HCT116 (cell line): ENCODE measurements at regions not wholly inside any gene's neighbourhood (a gene's known extent, or its start where the extent isn't known, plus 50 kb on each side); places are given as distances from the start of the nearest gene placed in this dataset.

Experiments used
- ATAC-seq: fragments of 200-7000 bp; cut with Tn5 transposase; 2 replicates; pipeline ENCODE4 v1.9.1; 2020; ENCODE audit warnings: mild to moderate bottlenecking, moderate library complexity
- BruUV-seq: library from RNA; stranded (reverse); fragments of 400-500 nt; replicated peaks from 2 replicates; lab custom pipeline; 2021; lab: Mats Ljungman, UMichigan
- CTCF ChIA-PET: fragments of 300-600 bp; sonication (Branson Sonifier 250); formaldehyde crosslinking; loops from one replicate; lab custom pipeline; 2021; ENCODE audit warnings: antibody characterized with exemption; lab: Charles Lee
- POLR2A ChIA-PET: fragments of 300-600, 350-600 bp; sonication (Branson Sonifier 250); formaldehyde crosslinking; loops from one replicate; lab custom pipeline; 2021; ENCODE audit warnings: antibody characterized with exemption; lab: Charles Lee
- RAD21 ChIA-PET, 2 experiments: fragments of 300-600 bp; sonication (Branson Sonifier 250); formaldehyde crosslinking; loops; one replicate each; lab custom pipeline; 2023; ENCODE audit warnings: low total read pairs in 2 of 2; ENCODE audit not compliant: uncharacterized antibody in 2 of 2, unreplicated experiment in 2 of 2, low non-redundant PET in 1 of 2; lab: Charles Lee
- DNase-seq: peaks from one replicate; pipeline ENCODE4 v3.0.0-alpha.2; 2010; ENCODE audit warnings: low read depth, low spot score
- H2AFZ ChIP-seq: fragments of 200-600 bp; shearing (Covaris generic), sonication (generic); 2 replicates; pipeline ENCODE4 v1.6.1; 2017; ENCODE audit warnings: low read depth, mixed run types, mixed read lengths, antibody characterized with exemption, low read length; ENCODE audit not compliant: poor library complexity, severe bottlenecking
- H3K27ac ChIP-seq: 2 replicates; pipeline ENCODE4 v1.5.1; 2012; ENCODE audit warnings: low read depth, low read length
- H3K27me3 ChIP-seq: fragments of 200-600 bp; sonication (generic); 2 replicates; pipeline ENCODE4 v1.6.1; 2016; ENCODE audit warnings: mixed run types, low read length, mixed read lengths; ENCODE audit not compliant: insufficient read depth
- H3K36me3 ChIP-seq, 2 experiments: fragments of 200-500 bp in 1 of 2; fragments of 200-600 bp in 1 of 2; sonication (Bioruptor generic) in 1 of 2; sonication (generic) in 1 of 2; 2 replicates each; pipeline versions ENCODE4 v1.5.1 to v1.6.1; 2014 to 2016; ENCODE audit warnings: low read length in 2 of 2, inconsistent platforms in 1 of 2, mixed read lengths in 1 of 2, mixed run types in 1 of 2; ENCODE audit not compliant: insufficient read depth in 2 of 2, control insufficient read depth in 1 of 2
- H3K4me1 ChIP-seq, 2 experiments: fragments of 200-600 bp in 1 of 2; sonication (generic) in 1 of 2; 2 replicates each; pipeline versions ENCODE4 v1.5.1 to v1.6.1; 2012 to 2017; ENCODE audit warnings: low read length in 2 of 2, inconsistent platforms in 1 of 2, mild to moderate bottlenecking in 1 of 2, mixed read lengths in 1 of 2, mixed run types in 1 of 2, moderate library complexity in 1 of 2; ENCODE audit not compliant: insufficient read depth in 2 of 2, control insufficient read depth in 1 of 2
- H3K4me2 ChIP-seq: fragments of 200-600 bp; sonication (generic); 2 replicates; pipeline ENCODE4 v1.6.1; 2017; ENCODE audit warnings: mixed run types, low read length, mixed read lengths
- H3K4me3 ChIP-seq, 2 experiments: fragments of 200-600 bp in 1 of 2; sonication (generic) in 1 of 2; replicated peaks in 1 of 2; 2 replicates each; pipeline ENCODE4 v1.5.1; 2011 to 2016; ENCODE audit warnings: low read length in 2 of 2, control low read depth in 1 of 2, low read depth in 1 of 2, mild to moderate bottlenecking in 1 of 2, mixed read lengths in 1 of 2, mixed run types in 1 of 2
- H3K79me2 ChIP-seq: fragments of 200-600 bp; sonication (generic); 2 replicates; pipeline ENCODE4 v1.6.1; 2017; ENCODE audit warnings: mild to moderate bottlenecking, mixed run types, low read length, moderate library complexity, mixed read lengths; ENCODE audit not compliant: insufficient read depth
- H3K9ac ChIP-seq: fragments of 200-600 bp; sonication (generic); 2 replicates; pipeline ENCODE4 v1.6.1; 2016; ENCODE audit warnings: low read length, mixed read lengths
- H3K9me2 ChIP-seq: fragments of 200-600 bp; sonication (generic), shearing (Covaris generic); 2 replicates; pipeline ENCODE4 v1.6.1; 2017; ENCODE audit warnings: mixed run types, mild to moderate bottlenecking, moderate library complexity; ENCODE audit not compliant: insufficient read depth
- H3K9me3 ChIP-seq, 2 experiments: fragments of 200-500 bp in 1 of 2; fragments of 200-600 bp in 1 of 2; sonication (Bioruptor generic) in 1 of 2; sonication (generic) in 1 of 2; 2 replicates each; pipeline ENCODE4 v1.6.1; 2014 to 2017; ENCODE audit warnings: low read length in 2 of 2, mixed read lengths in 2 of 2, inconsistent platforms in 1 of 2, low read depth in 1 of 2, mild to moderate bottlenecking in 1 of 2, mixed run types in 1 of 2, moderate library complexity in 1 of 2; ENCODE audit not compliant: control insufficient read depth in 1 of 2, insufficient read depth in 1 of 2
- H4K20me1 ChIP-seq: fragments of 200-600 bp; sonication (generic), shearing (Covaris generic); 2 replicates; pipeline ENCODE4 v1.6.1; 2017; ENCODE audit warnings: mixed run types, mild to moderate bottlenecking, moderate library complexity; ENCODE audit not compliant: insufficient read depth
- CEBPB ChIP-seq: IDR thresholded peaks from 2 replicates; pipeline ENCODE4 v1.6.1; 2012; ENCODE audit warnings: low read depth
- EGR1 ChIP-seq: IDR thresholded peaks from 2 replicates; pipeline ENCODE4 v1.6.1; 2012; ENCODE audit warnings: low read depth
- ELF1 ChIP-seq: IDR thresholded peaks from 2 replicates; pipeline ENCODE4 v1.6.1; 2012; ENCODE audit warnings: low read depth, borderline replicate concordance
- EZH2 ChIP-seq: fragments of 200-600 bp; sonication (generic); IDR thresholded peaks from 2 replicates; pipeline ENCODE4 v1.6.1; 2017; ENCODE audit warnings: antibody characterized with exemption, mixed run types
- EZH2phosphoT487 ChIP-seq: fragments of 200-600 bp; IDR thresholded peaks from 2 replicates; pipeline ENCODE4 v1.6.1; 2018; ENCODE audit warnings: antibody characterized with exemption, borderline replicate concordance
- JUND ChIP-seq: IDR thresholded peaks from 2 replicates; pipeline ENCODE4 v1.6.1; 2012
- POLR2AphosphoS5 ChIP-seq: IDR thresholded peaks from 2 replicates; pipeline ENCODE4 v1.6.1; 2011; ENCODE audit warnings: mild to moderate bottlenecking, low read depth, low read length, moderate library complexity
- SIN3A ChIP-seq: IDR thresholded peaks from 2 replicates; pipeline ENCODE4 v1.6.1; 2012; ENCODE audit warnings: low read depth
- SRF ChIP-seq: IDR thresholded peaks from 2 replicates; pipeline ENCODE4 v1.6.1; 2012; ENCODE audit warnings: low read depth
- TCF7L2 ChIP-seq: IDR thresholded peaks from 2 replicates; pipeline ENCODE4 v1.7.0; 2011; ENCODE audit warnings: borderline replicate concordance, inconsistent platforms; ENCODE audit not compliant: insufficient read depth, insufficient read length; ENCODE audit errors: extremely low read depth
- ZFX ChIP-seq: fragments of 450-650 bp; IDR thresholded peaks from 2 replicates; pipeline ENCODE4 v1.6.1; 2017
- ZNF274 ChIP-seq: fragments of 200-500 bp; sonication (Bioruptor generic); IDR thresholded peaks from 2 replicates; pipeline ENCODE4 v1.6.1; 2014; ENCODE audit warnings: mild to moderate bottlenecking, low read depth, low read length, inconsistent platforms
- intact Hi-C: fragments of 100-400 bp; cut with micrococcal nuclease; formaldehyde crosslinking; loops from 2 replicates; pipeline ENCODE4 v1.10.0; 2022
- TF ChIP-seq, protein P1 (sequence below): IDR thresholded peaks from 2 replicates; pipeline ENCODE4 v1.6.1; 2012
- TF ChIP-seq, protein P2 (sequence below), 3 experiments: fragments of 200-600 bp in 1 of 3; sonication (generic) in 1 of 3; IDR thresholded peaks in 2 of 3; conservative IDR thresholded peaks in 1 of 3; 2 replicates each; pipeline ENCODE4 v1.5.1; 2012 to 2017; ENCODE audit warnings: low read depth in 2 of 3, low read length in 2 of 3, antibody characterized with exemption in 1 of 3, borderline replicate concordance in 1 of 3, control low read depth in 1 of 3, mild to moderate bottlenecking in 1 of 3, mixed read lengths in 1 of 3, mixed run types in 1 of 3, moderate library complexity in 1 of 3; ENCODE audit not compliant: insufficient read depth in 1 of 3
- TF ChIP-seq, protein P3 (sequence below): IDR thresholded peaks from 2 replicates; pipeline ENCODE4 v1.6.1; 2012; ENCODE audit warnings: low read depth
- TF ChIP-seq, protein P4 (sequence below): IDR thresholded peaks from 2 replicates; pipeline ENCODE4 v1.6.1; 2011; ENCODE audit warnings: mild to moderate bottlenecking, low read length, moderate library complexity; ENCODE audit not compliant: insufficient replicate concordance; ENCODE audit errors: extremely low read depth

DNA sequence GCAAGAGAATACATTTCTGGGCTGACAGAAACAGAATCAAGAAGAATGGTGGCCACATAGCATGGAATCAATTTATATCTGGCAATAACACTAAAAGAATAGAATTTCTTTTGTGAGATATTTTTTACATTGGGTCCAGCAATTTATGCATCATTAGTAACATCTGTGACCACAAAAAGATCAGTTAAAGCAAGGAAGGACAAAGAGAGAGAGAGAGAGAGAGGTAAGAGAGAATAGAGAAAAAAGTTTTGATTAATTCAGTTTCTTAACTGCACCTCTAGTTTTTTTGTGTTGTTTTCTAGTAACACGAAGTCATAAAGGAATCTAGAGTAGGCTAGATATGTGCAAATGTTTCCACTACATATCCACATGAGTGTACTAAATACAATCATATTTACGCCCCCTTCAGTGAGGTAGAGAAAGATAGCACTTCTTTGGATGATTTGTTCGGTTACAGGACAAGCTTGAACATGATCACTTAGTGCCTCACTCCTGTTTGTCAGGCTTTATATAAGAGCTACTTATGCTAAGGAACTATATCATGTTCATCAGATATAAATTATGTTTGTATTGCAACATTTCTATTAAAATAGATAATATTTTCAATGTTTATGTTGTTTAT lies 247.4 kb upstream of the COL3A1 start:
- TF ChIP-seq ZNF274: no peak
- no peak for TF ChIP-seq EZH2phosphoT487
- TF ChIP-seq, protein P1, sequence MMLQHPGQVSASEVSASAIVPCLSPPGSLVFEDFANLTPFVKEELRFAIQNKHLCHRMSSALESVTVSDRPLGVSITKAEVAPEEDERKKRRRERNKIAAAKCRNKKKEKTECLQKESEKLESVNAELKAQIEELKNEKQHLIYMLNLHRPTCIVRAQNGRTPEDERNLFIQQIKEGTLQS: no peak
- TF ChIP-seq SIN3A: no peak
- TF ChIP-seq TCF7L2: no peak
- TF ChIP-seq, protein P2, sequence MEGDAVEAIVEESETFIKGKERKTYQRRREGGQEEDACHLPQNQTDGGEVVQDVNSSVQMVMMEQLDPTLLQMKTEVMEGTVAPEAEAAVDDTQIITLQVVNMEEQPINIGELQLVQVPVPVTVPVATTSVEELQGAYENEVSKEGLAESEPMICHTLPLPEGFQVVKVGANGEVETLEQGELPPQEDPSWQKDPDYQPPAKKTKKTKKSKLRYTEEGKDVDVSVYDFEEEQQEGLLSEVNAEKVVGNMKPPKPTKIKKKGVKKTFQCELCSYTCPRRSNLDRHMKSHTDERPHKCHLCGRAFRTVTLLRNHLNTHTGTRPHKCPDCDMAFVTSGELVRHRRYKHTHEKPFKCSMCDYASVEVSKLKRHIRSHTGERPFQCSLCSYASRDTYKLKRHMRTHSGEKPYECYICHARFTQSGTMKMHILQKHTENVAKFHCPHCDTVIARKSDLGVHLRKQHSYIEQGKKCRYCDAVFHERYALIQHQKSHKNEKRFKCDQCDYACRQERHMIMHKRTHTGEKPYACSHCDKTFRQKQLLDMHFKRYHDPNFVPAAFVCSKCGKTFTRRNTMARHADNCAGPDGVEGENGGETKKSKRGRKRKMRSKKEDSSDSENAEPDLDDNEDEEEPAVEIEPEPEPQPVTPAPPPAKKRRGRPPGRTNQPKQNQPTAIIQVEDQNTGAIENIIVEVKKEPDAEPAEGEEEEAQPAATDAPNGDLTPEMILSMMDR (IDR thresholded peaks at IDR 0.05 in 2 of 3, conservative IDR thresholded peaks at IDR 0.05 in 1 of 3; ENCODE audit: borderline replicate concordance in 1 of 3, insufficient read depth in 1 of 3, low read depth in 2 of 3, low read length in 2 of 3): no peak
- no peak for TF ChIP-seq CEBPB
- no peak for TF ChIP-seq POLR2AphosphoS5
- no peak for TF ChIP-seq SRF
- no peak for TF ChIP-seq EZH2
- no peak for TF ChIP-seq EGR1
- TF ChIP-seq, protein P3, sequence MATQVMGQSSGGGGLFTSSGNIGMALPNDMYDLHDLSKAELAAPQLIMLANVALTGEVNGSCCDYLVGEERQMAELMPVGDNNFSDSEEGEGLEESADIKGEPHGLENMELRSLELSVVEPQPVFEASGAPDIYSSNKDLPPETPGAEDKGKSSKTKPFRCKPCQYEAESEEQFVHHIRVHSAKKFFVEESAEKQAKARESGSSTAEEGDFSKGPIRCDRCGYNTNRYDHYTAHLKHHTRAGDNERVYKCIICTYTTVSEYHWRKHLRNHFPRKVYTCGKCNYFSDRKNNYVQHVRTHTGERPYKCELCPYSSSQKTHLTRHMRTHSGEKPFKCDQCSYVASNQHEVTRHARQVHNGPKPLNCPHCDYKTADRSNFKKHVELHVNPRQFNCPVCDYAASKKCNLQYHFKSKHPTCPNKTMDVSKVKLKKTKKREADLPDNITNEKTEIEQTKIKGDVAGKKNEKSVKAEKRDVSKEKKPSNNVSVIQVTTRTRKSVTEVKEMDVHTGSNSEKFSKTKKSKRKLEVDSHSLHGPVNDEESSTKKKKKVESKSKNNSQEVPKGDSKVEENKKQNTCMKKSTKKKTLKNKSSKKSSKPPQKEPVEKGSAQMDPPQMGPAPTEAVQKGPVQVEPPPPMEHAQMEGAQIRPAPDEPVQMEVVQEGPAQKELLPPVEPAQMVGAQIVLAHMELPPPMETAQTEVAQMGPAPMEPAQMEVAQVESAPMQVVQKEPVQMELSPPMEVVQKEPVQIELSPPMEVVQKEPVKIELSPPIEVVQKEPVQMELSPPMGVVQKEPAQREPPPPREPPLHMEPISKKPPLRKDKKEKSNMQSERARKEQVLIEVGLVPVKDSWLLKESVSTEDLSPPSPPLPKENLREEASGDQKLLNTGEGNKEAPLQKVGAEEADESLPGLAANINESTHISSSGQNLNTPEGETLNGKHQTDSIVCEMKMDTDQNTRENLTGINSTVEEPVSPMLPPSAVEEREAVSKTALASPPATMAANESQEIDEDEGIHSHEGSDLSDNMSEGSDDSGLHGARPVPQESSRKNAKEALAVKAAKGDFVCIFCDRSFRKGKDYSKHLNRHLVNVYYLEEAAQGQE: no peak
- no peak for TF ChIP-seq ZFX
- no peak for TF ChIP-seq JUND
- TF ChIP-seq, protein P4, sequence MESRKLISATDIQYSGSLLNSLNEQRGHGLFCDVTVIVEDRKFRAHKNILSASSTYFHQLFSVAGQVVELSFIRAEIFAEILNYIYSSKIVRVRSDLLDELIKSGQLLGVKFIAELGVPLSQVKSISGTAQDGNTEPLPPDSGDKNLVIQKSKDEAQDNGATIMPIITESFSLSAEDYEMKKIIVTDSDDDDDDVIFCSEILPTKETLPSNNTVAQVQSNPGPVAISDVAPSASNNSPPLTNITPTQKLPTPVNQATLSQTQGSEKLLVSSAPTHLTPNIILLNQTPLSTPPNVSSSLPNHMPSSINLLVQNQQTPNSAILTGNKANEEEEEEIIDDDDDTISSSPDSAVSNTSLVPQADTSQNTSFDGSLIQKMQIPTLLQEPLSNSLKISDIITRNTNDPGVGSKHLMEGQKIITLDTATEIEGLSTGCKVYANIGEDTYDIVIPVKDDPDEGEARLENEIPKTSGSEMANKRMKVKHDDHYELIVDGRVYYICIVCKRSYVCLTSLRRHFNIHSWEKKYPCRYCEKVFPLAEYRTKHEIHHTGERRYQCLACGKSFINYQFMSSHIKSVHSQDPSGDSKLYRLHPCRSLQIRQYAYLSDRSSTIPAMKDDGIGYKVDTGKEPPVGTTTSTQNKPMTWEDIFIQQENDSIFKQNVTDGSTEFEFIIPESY: no peak
- no peak for TF ChIP-seq ELF1
- no peaks in the 10 kb centered on the region for H3K9me2 ChIP-seq
- H3K36me3 ChIP-seq: no peaks in the 10 kb centered on the region
- no peak overlapping the region for H3K4me2 ChIP-seq
- no peak overlapping the region for H3K27ac ChIP-seq
- intact Hi-C loops: no loop called here
- no peak for ATAC-seq
- CTCF ChIA-PET: no interaction called here
- H3K9ac ChIP-seq: no peak overlapping the region
- RAD21 ChIA-PET: no interaction called here
- no TSS peak for BruUV-seq
- POLR2A ChIA-PET: no interaction called here
- H3K9me3 ChIP-seq: no peaks in the 10 kb centered on the region
- H3K79me2 ChIP-seq: no peaks in the 10 kb centered on the region
- H4K20me1 ChIP-seq: no peaks in the 10 kb centered on the region
- no peak overlapping the region for H3K4me3 ChIP-seq
- H3K4me1 ChIP-seq: no peaks in the 10 kb centered on the region
- DNase-seq: no peak
- H3K27me3 ChIP-seq: no peaks in the 10 kb centered on the region
- H2AFZ ChIP-seq: peak overlapping the region; percentile 8
